Panc1 (cell line): ENCODE measurements at regions not wholly inside any gene's neighbourhood (a gene's known extent, or its start where the extent isn't known, plus 50 kb on each side); places are given as distances from the start of the nearest gene placed in this dataset.

Source experiments
- ATAC-seq: fragments of 200-7000 bp; cut with Tn5 transposase; 2 replicates; pipeline ENCODE4 v1.9.1; 2020; ENCODE audit warnings: mild to moderate bottlenecking, moderate library complexity
- BruUV-seq: library from RNA; stranded (reverse); fragments of 400-500 nt; replicated peaks from 2 replicates; lab custom pipeline; 2021; lab: Mats Ljungman, UMichigan
- CTCF ChIA-PET: fragments of 300-600 bp; sonication (Branson Sonifier 250); formaldehyde crosslinking; loops from one replicate; lab custom pipeline; 2022; ENCODE audit warnings: antibody characterized with exemption; lab: Charles Lee
- POLR2A ChIA-PET: fragments of 300-600 bp; sonication (Branson Sonifier 250); formaldehyde crosslinking; loops from one replicate; lab custom pipeline; 2022; ENCODE audit warnings: antibody characterized with exemption; lab: Charles Lee
- DNase-seq: peaks from one replicate; pipeline ENCODE4 v3.0.0-alpha.2; 2010; ENCODE audit warnings: low read depth, low spot score
- H3K27ac ChIP-seq: 2 replicates; pipeline ENCODE4 v1.5.1; 2011; ENCODE audit warnings: mild to moderate bottlenecking, low read length, inconsistent platforms
- H3K27me3 ChIP-seq: fragments of 200-500 bp; sonication (Bioruptor generic); 2 replicates; pipeline ENCODE4 v1.6.0; 2014; ENCODE audit warnings: low read length, inconsistent platforms; ENCODE audit not compliant: control insufficient read depth, insufficient read depth
- H3K36me3 ChIP-seq: fragments of 200-500 bp; sonication (Bioruptor generic); 2 replicates; pipeline ENCODE4 v1.5.1; 2014; ENCODE audit warnings: inconsistent platforms, mild to moderate bottlenecking, low read length, moderate library complexity; ENCODE audit not compliant: control insufficient read depth, insufficient read depth
- H3K4me1 ChIP-seq: 2 replicates; pipeline ENCODE4 v1.5.1; 2011; ENCODE audit warnings: inconsistent platforms, mild to moderate bottlenecking, low read length, moderate library complexity; ENCODE audit not compliant: control insufficient read depth, insufficient read depth
- H3K4me3 ChIP-seq, 2 experiments: 2 replicates each; pipeline ENCODE4 v1.5.1; 2011 to 2012; ENCODE audit warnings: low read depth in 2 of 2, low read length in 2 of 2, mild to moderate bottlenecking in 2 of 2, inconsistent platforms in 1 of 2, moderate library complexity in 1 of 2
- H3K9me3 ChIP-seq: fragments of 200-500 bp; sonication (Bioruptor generic); 2 replicates; pipeline ENCODE4 v1.5.1; 2014; ENCODE audit warnings: low read depth, mild to moderate bottlenecking, inconsistent platforms, low read length, moderate library complexity; ENCODE audit not compliant: control insufficient read depth, insufficient read depth
- CTCF ChIP-seq: fragments of 450-650 bp; IDR thresholded peaks from 2 replicates; pipeline ENCODE4 v1.5.1; 2017; ENCODE audit warnings: mild to moderate bottlenecking
- POLR2AphosphoS5 ChIP-seq: IDR thresholded peaks from 2 replicates; pipeline ENCODE4 v1.6.1; 2012; ENCODE audit warnings: mild to moderate bottlenecking, low read depth, low read length, moderate library complexity
- REST ChIP-seq, 2 experiments: IDR thresholded peaks; 2 replicates each; pipeline ENCODE4 v1.6.1; 2011 to 2012; ENCODE audit warnings: low read depth in 2 of 2, control low read depth in 1 of 2, low read length in 1 of 2, mild to moderate bottlenecking in 1 of 2, moderate library complexity in 1 of 2; ENCODE audit not compliant: insufficient read depth in 1 of 2
- SIN3A ChIP-seq: IDR thresholded peaks from 2 replicates; pipeline ENCODE4 v1.6.1; 2012; ENCODE audit warnings: low read depth, mild to moderate bottlenecking, low read length, moderate library complexity, borderline replicate concordance; ENCODE audit not compliant: insufficient read depth
- TCF7L2 ChIP-seq: IDR thresholded peaks from 2 replicates; pipeline ENCODE4 v1.6.1; 2011; ENCODE audit warnings: mild to moderate bottlenecking, low read depth, low read length, inconsistent platforms
- in situ Hi-C: cut with HindIII; loops from 2 replicates; pipeline ENCODE4 v1.10.0; 2016; ENCODE audit warnings: low sequenced_read_pairs, low pct_unique_long_range_greater_than_20kb
- intact Hi-C: fragments of 100-400 bp; cut with micrococcal nuclease; formaldehyde crosslinking; loops from one replicate; pipeline ENCODE4 v1.10.0; 2022; ENCODE audit not compliant: unreplicated experiment

GRCh38 chr9:107759823-107760166 lies 270.2 kb upstream of the KLF4 start:
- intact Hi-C loops, result no loop called here
- Histone ChIP-seq H3K4me1 (no peaks in the 10 kb centered on the region), H3K27ac (no peak overlapping the region), H3K4me3 (no peak overlapping the region), H3K27me3 (no peaks in the 10 kb centered on the region), H3K36me3 (no peaks in the 10 kb centered on the region), H3K9me3 (no peaks in the 10 kb centered on the region)
- no peak for ATAC-seq
- in situ Hi-C loops, result no loop called here
- no TSS peak for BruUV-seq
- ChIA-PET CTCF (no interaction called here), POLR2A (no interaction called here)
- TF ChIP-seq CTCF (no peak), TCF7L2 (no peak), POLR2AphosphoS5 (no peak), REST (IDR thresholded peaks at IDR 0.05; ENCODE audit: insufficient read depth in 1 of 2, low read depth in 2 of 2, low read length in 1 of 2) (no peak), SIN3A (no peak)
- DNase-seq, result no peak

- no peak for DNase-seq
- Histone ChIP-seq H3K27me3 (no peaks in the 10 kb centered on the region), H3K36me3 (no peaks in the 10 kb centered on the region), H3K27ac (no peak overlapping the region), H3K4me1 (no peaks in the 10 kb centered on the region), H3K4me3 (no peak overlapping the region), H3K9me3 (no peaks in the 10 kb centered on the region)
- POLR2A ChIA-PET, result no interaction called here
- TF ChIP-seq TCF7L2 (no peak), SIN3A (no peak), REST (IDR thresholded peaks at IDR 0.05; ENCODE audit: insufficient read depth in 1 of 2, low read depth in 2 of 2, low read length in 1 of 2) (no peak), POLR2AphosphoS5 (no peak), CTCF (no peak)
- ATAC-seq, result no peak
- in situ Hi-C loops (no loop called here), intact Hi-C loops (no loop called here)
- CTCF ChIA-PET, result no interaction called here
- no TSS peak for BruUV-seq
Observed at GRCh38 chr9:107759009-107759822, 269.6 kb upstream of the KLF4 start.
